Hepatocyte (in vitro differentiated cells): ENCODE measurements at regions not wholly inside any gene's neighbourhood (a gene's known extent, or its start where the extent isn't known, plus 50 kb on each side); places are given as distances from the start of the nearest gene placed in this dataset.

Source experiments
- CTCF ChIP-seq: fragments of 200-600 bp; sonication (generic); IDR thresholded peaks from 2 replicates; pipeline ENCODE4 v1.5.1; 2016; ENCODE audit warnings: antibody characterized with exemption, mild to moderate bottlenecking; ENCODE audit not compliant: poor library complexity
- EZH2phosphoT487 ChIP-seq: fragments of 200-600 bp; sonication (generic); IDR thresholded peaks from one replicate; pipeline ENCODE4 v1.6.1; 2018; ENCODE audit warnings: antibody characterized with exemption, mild to moderate bottlenecking, low read depth, moderate library complexity; ENCODE audit not compliant: unreplicated experiment, severe bottlenecking

- no peak for TF ChIP-seq CTCF
- TF ChIP-seq EZH2phosphoT487 = no peak
These were observed 249.8 kb upstream of the ZNF608 start for GRCh38 chr5:124996023-124996763.
